ENCODE measurements at regions not wholly inside any gene's neighbourhood (a gene's known extent, or its start where the extent isn't known, plus 50 kb on each side); places are given as distances from the start of the nearest gene placed in this dataset.

DNA sequence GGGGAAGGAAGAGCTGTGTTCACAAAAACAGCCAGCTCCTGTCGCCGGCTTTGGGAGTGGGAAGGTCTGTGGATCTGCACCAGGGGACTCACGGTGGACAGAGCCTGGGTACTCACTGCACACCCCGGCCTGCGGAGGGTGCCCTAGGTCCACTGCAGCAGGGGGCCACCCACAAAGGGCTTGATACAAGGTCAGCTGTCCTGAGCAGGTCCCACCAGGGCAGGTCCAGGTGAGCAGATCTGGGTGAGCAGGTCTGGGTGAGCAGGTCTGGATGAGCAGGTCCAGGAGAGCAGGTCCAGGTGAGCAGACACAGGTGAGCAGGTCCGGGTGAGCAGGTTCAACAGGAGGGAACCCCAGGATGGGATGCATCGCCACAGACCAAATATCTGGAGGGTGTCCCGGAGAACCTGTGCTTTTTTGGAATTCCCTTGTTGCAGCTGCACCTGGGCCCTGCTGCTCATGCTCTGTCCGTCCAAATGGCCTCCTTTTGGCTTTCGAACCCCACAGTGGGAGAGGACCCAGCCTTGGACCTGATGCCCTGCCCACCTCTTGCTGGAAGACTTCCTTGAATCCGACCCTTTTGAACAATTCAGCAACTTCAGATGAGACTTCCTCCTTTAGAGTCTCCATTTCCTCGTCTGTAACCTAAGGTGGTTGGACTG, 485.3 kb downstream of the TBC1D22A start:
- DNase-seq (ENCODE audit: low spot score): no peak

DNA sequence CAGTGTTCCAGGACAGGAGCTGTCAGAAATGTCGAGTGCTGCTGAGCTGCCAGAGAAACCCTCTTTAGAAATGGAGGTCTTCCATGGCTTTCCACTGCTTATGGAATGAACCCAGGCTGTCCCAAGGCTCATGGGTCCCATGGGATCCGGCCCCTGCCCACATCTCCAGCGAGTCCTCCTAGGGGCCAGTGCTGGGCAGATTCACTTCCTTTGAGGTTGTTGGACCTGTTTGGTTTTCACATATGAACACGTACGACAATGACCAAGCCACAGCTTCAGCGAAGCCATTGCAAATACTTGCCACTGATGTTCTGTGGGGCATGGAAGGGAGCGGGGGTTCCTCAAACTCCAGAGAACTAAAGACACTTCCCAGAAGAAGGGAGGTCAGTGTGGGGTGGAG, 483.3 kb downstream of the TBC1D22A start:
- DNase-seq (ENCODE audit: low spot score): no peak

DNA sequence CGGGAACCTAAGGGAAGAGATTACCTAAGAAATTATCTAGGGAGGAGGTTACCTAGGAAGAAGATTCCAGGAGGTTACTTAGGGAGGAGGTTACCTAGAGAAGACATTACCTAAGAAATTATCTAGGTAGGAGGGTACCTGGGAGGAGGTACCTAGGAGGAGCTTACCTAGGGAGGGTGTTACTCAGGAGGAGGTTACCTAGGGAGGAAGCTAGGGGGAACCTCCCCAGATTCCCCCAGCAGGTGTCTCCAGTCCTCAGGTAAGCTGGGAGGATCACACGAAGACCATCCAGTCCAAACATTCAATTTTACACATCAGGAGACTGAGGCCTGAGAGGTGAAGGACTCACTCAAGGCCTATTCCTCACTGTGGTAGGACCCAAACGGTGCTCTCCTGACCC, 482.8 kb downstream of the TBC1D22A start:
- DNase-seq (ENCODE audit: low spot score): no peak

- DNase-seq (ENCODE audit: low spot score): no peak
These were observed 477.7 kb downstream of the TBC1D22A start for GRCh38 chr22:47240116-47240515.

- DNase-seq (ENCODE audit: low spot score): no peak
These were observed 477.0 kb downstream of the TBC1D22A start for GRCh38 chr22:47239474-47239860.

GRCh38 chr22:47238690-47239473, 476.4 kb downstream of the TBC1D22A start:
- DNase-seq (ENCODE audit: low spot score): no peak

GRCh38 chr22:47237890-47238480, 475.5 kb downstream of the TBC1D22A start:
- DNase-seq (ENCODE audit: low spot score): no peak

DNA sequence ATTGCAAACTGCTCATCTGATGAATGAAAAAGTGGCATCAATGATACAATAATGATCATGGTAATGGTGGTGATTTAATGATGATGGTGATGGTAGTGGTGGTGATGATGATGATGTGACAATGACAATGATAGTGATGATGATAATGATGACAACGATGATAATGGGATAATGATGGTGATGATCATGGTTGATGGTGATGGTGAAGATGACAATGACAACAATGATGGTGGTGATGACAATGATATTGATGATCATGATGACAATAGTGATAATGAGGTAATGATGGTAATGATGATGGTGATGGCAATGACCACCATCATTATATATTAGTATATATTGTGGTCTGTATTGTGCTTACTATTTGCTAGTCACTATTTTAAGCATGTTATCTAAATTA, 474.3 kb downstream of the TBC1D22A start:
- no peak for DNase-seq (ENCODE audit: low spot score)

DNA sequence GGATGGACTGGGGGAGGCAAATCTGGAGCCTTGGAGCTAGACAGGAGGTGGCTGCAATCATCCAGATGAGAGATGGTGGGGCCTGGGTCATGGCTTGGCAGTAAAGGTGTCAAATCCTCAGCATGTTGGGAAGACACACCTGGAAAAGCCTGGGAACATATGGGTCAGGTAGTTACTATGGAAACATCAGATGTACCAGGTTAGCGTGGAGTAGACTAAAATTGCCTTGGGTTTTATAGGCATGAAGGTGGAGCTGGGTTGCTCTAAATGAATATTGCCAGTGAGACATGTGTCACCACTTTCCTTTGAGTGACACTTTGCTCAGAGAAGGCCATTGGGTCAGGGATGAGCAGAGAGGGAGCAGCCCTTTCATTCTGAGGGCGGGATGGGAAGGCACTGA, 473.7 kb downstream of the TBC1D22A start:
- no peak for DNase-seq (ENCODE audit: low spot score)

DNA sequence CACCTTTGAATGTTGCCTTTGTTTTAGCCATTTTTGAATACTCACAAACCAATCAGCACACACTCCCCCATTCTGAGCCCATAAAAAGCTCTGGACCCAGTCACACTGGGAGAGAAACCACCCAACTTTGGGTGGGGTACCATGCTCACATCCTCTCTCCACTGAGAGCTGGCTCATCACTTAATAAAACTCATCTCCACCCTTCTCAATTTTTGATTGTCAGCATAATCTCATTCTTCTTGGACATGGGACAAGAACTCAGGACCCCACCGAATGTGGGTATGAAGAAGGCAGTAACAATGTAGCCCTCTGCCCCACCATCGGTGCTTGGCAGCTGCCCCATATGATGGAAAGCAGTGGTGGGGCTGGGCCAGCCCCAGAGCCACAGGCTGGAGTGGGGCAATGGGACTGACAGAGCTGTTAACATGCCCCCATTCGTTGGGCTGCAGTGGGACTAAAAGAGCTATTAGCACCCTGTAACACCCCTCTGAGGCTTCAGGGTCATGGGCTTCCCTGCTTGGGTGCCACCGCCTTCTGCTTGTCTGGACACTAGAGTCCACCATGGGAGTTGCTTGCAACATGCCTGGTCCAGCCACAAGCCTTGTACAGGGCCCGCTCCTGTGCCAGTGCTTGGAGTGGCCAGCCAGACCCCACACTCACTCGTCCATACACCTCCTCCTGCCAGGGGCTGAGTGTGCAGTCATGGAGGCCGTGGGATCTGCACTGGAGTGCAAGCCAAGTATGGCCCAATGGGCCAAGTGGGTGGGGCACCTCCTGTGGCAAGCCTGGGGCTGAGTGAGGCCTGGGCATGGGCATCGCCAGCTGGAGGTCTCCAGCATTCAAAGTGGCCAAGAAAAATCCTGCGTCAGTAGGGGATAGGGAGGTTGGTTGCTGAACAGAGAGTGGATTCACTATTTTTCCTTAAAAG, 471.1 kb downstream of the TBC1D22A start:
- DNase-seq (ENCODE audit: low spot score): no peak

DNA sequence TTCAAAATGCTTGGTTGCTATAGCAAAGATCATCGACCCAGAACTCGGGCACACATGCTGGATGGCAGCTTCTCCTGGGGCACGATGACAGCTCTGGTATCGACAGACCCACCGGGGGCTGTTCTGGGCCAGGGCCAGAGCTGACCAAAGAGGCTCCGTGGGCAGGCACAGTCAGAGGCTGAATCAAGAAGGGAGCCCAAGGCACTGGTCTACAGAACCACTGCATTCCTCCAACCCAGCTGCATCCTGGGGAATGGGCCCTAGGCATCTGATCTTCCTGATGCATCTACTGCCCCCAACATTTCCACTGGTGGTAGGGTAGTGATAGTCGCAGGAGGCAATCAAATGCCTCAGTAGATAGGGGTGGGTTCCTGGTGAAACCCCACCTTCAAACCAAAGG, 470.3 kb downstream of the TBC1D22A start:
- DNase-seq (ENCODE audit: low spot score): no peak

DNA sequence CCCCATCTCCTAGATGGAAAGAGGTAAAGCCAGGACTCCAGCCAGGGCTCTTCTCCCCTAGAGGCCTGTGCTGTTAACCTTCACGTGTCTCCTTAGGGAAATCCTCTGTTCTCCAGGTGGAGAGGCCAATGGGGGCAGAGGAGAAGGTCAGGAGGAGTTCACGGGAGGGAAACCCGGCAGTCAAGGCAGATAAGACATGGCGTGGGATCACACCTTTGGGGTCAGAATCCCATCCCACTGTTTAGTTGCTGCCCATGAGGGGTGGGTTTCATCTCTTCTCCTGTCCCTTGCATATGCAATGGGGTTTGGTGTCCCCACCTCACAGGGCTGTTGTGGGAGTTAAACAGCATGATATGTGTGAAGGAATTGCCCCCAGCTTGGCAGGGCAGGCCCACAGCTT, 469.7 kb downstream of the TBC1D22A start:
- DNase-seq (ENCODE audit: low spot score): no peak

DNA sequence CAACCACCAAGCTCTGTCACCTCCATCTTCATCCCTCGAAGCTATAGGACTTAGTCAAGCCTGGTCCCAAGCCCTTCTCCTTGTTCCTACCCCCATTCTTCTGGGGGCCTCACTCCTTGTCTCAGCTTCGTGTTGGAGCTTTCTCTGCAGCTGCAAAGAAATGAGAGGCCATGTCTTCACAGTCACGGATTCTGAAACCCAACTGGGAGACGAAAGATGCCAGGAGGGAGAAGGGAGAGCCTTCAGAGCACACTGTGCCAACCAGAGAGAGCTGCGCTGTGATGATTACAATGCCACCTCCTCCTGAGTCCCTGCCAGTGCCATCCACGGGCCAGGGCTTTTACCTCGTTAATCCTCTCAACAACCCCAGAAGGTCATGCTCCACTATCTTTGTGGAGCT, 469.3 kb downstream of the TBC1D22A start:
- DNase-seq (ENCODE audit: low spot score): no peak

- no peak for DNase-seq (ENCODE audit: low spot score)
These were observed 468.3 kb downstream of the TBC1D22A start for GRCh38 chr22:47230741-47231140.

DNA sequence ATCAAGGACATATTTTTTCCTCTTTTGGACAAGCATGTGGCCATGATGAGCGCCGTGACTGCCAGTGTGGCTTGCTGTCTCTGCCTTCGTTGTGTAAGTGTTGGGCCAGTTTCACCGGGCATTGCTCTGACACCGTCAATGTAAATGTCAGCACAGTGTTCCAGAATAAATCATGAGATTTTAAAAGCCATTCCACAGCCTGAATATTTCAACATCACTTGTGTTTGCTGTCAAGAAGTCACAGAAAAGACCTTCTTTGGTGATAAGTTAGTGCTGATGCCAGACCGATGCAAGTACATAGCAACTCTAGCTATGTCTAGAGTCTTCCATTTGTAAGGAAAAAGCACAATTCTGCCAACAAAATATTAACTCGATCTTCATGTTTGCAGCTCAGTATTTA, 467.8 kb downstream of the TBC1D22A start:
- DNase-seq (ENCODE audit: low spot score): no peak

- no peak for DNase-seq (ENCODE audit: low spot score)
These were observed 466.3 kb downstream of the TBC1D22A start for GRCh38 chr22:47228767-47229166.

- no peak for DNase-seq (ENCODE audit: low spot score)
These were observed 463.6 kb downstream of the TBC1D22A start for GRCh38 chr22:47225931-47226633.

- no peak for DNase-seq (ENCODE audit: low spot score)
These were observed 462.9 kb downstream of the TBC1D22A start for GRCh38 chr22:47225080-47225930.
